ENCODE measurements at regions not wholly inside any gene's neighbourhood (a gene's known extent, or its start where the extent isn't known, plus 50 kb on each side); places are given as distances from the start of the nearest gene placed in this dataset.

- TF ChIP-seq CTCF (IDR thresholded peaks at IDR 0.05) (no peak), POLR2A (IDR thresholded peaks at IDR 0.05) (no peak)
Observed at GRCh38 chr13:86563308-86563707, 764.1 kb upstream of the SLITRK6 start.

Measured in body of pancreas (tissue), 4 donors.